ENCODE measurements at regions not wholly inside any gene's neighbourhood (a gene's known extent, or its start where the extent isn't known, plus 50 kb on each side); places are given as distances from the start of the nearest gene placed in this dataset.

GRCh38 chr1:38579056-38579455, 280.5 kb downstream of the RRAGC start:
- H3K27me3 ChIP-seq (replicated peaks; ENCODE audit: insufficient read depth), result no peaks in the 10 kb centered on the region
- no peak for TF ChIP-seq CTCF (IDR thresholded peaks at IDR 0.05)
- H3K36me3 ChIP-seq, result no peaks in the 10 kb centered on the region
- no peak overlapping the region for H3K27ac ChIP-seq
- no peak for DNase-seq (ENCODE audit: low spot score)
- H3K9me3 ChIP-seq, result no peaks in the 10 kb centered on the region
- no peak for ATAC-seq (ENCODE audit: insufficient number of reproducible peaks, low FRiP score, low read depth)
- no peaks in the 10 kb centered on the region for H3K4me1 ChIP-seq (ENCODE audit: control insufficient read depth in 1 of 2, low read depth in 2 of 2)
- H3K4me3 ChIP-seq, result no peak overlapping the region

- Histone ChIP-seq H3K9me3 (no peaks in the 10 kb centered on the region), H3K4me3 (no peak overlapping the region), H3K36me3 (no peaks in the 10 kb centered on the region), H3K27ac (no peak overlapping the region), H3K27me3 (replicated peaks; ENCODE audit: insufficient read depth) (no peaks in the 10 kb centered on the region), H3K4me1 (ENCODE audit: control insufficient read depth in 1 of 2, low read depth in 2 of 2) (no peaks in the 10 kb centered on the region)
- ATAC-seq (ENCODE audit: insufficient number of reproducible peaks, low FRiP score, low read depth), result no peak
- DNase-seq (ENCODE audit: low spot score), result no peak
- TF ChIP-seq CTCF (IDR thresholded peaks at IDR 0.05), result no peak
Measured at GRCh38 chr1:38578271-38578951, 281.2 kb downstream of the RRAGC start.

- Histone ChIP-seq H3K4me1 (ENCODE audit: control insufficient read depth in 1 of 2, low read depth in 2 of 2) (no peaks in the 10 kb centered on the region), H3K27me3 (replicated peaks; ENCODE audit: insufficient read depth) (no peaks in the 10 kb centered on the region), H3K27ac (no peak overlapping the region), H3K36me3 (no peaks in the 10 kb centered on the region), H3K9me3 (no peaks in the 10 kb centered on the region), H3K4me3 (no peak overlapping the region)
- ATAC-seq (ENCODE audit: insufficient number of reproducible peaks, low FRiP score, low read depth) (no peak), DNase-seq (ENCODE audit: low spot score) (no peak)
- no peak for TF ChIP-seq CTCF (IDR thresholded peaks at IDR 0.05)
Measured at GRCh38 chr1:38577937-38578270, 281.7 kb downstream of the RRAGC start.

- Histone ChIP-seq H3K9me3 (no peaks in the 10 kb centered on the region), H3K27ac (no peak overlapping the region), H3K4me3 (no peak overlapping the region), H3K27me3 (replicated peaks; ENCODE audit: insufficient read depth) (no peaks in the 10 kb centered on the region), H3K4me1 (ENCODE audit: control insufficient read depth in 1 of 2, low read depth in 2 of 2) (no peaks in the 10 kb centered on the region), H3K36me3 (no peaks in the 10 kb centered on the region)
- no peak for TF ChIP-seq CTCF (IDR thresholded peaks at IDR 0.05)
- DNase-seq (ENCODE audit: low spot score), result no peak
- no peak for ATAC-seq (ENCODE audit: insufficient number of reproducible peaks, low FRiP score, low read depth)
Measured at GRCh38 chr1:38577385-38577784, 282.2 kb downstream of the RRAGC start.

GRCh38 chr1:38576241-38576640, 283.3 kb downstream of the RRAGC start:
- Histone ChIP-seq H3K27ac (no peak overlapping the region), H3K27me3 (replicated peaks; ENCODE audit: insufficient read depth) (no peaks in the 10 kb centered on the region), H3K4me3 (no peak overlapping the region), H3K9me3 (no peaks in the 10 kb centered on the region), H3K4me1 (ENCODE audit: control insufficient read depth in 1 of 2, low read depth in 2 of 2) (no peaks in the 10 kb centered on the region), H3K36me3 (no peaks in the 10 kb centered on the region)
- ATAC-seq (ENCODE audit: insufficient number of reproducible peaks, low FRiP score, low read depth) (no peak), DNase-seq (ENCODE audit: low spot score) (no peak)
- no peak for TF ChIP-seq CTCF (IDR thresholded peaks at IDR 0.05)

Measured in thoracic aorta (tissue), 2 donors.